Neural cell (in vitro differentiated cells): ENCODE measurements at regions not wholly inside any gene's neighbourhood (a gene's known extent, or its start where the extent isn't known, plus 50 kb on each side); places are given as distances from the start of the nearest gene placed in this dataset.

Experiments used
- H2AFZ ChIP-seq: fragments of 200-600, 300-800 bp; sonication (generic), shearing (Covaris generic); 2 replicates; pipeline ENCODE4 v1.6.0; 2014; ENCODE audit warnings: low read depth, mild to moderate bottlenecking, antibody characterized with exemption, low read length, moderate library complexity
- H3F3A ChIP-seq: fragments of 200-600 bp; shearing (Covaris generic); 2 replicates; pipeline ENCODE4 v1.6.1; 2016; ENCODE audit warnings: mild to moderate bottlenecking, moderate library complexity, mixed read lengths, antibody characterized with exemption, low read length; ENCODE audit not compliant: insufficient read depth, poor library complexity, severe bottlenecking
- H3K27ac ChIP-seq: fragments of 200-600, 300-800 bp; sonication (generic), shearing (Covaris generic); 2 replicates; pipeline ENCODE4 v1.5.1; 2014; ENCODE audit warnings: mild to moderate bottlenecking, low read length, moderate library complexity
- H3K27me3 ChIP-seq: fragments of 300-800, 200-600 bp; sonication (generic), shearing (Covaris generic); 2 replicates; pipeline ENCODE4 v1.6.0; 2014; ENCODE audit warnings: mild to moderate bottlenecking, low read depth, low read length, moderate library complexity; ENCODE audit not compliant: insufficient read depth
- H3K36me3 ChIP-seq: fragments of 300-800, 200-600 bp; sonication (generic), shearing (Covaris generic); 2 replicates; pipeline ENCODE4 v1.5.1; 2014; ENCODE audit warnings: mild to moderate bottlenecking, antibody characterized with exemption, low read length, moderate library complexity; ENCODE audit not compliant: insufficient read depth
- H3K4me2 ChIP-seq: fragments of 300-800, 200-600 bp; sonication (generic), shearing (Covaris generic); 2 replicates; pipeline ENCODE4 v1.6.0; 2014; ENCODE audit warnings: mild to moderate bottlenecking, low read length
- H3K4me3 ChIP-seq: fragments of 300-800, 200-600 bp; sonication (generic), shearing (Covaris generic); 2 replicates; pipeline ENCODE4 v1.5.1; 2014; ENCODE audit warnings: mild to moderate bottlenecking, low read length, moderate library complexity
- H3K79me2 ChIP-seq: fragments of 200-600 bp; shearing (Covaris generic); replicated peaks from 2 replicates; pipeline ENCODE4 v1.6.0; 2014; ENCODE audit warnings: mild to moderate bottlenecking, low read length, moderate library complexity; ENCODE audit not compliant: insufficient read depth
- H3K9ac ChIP-seq: fragments of 300-800, 200-600 bp; sonication (generic), shearing (Covaris generic); 2 replicates; pipeline ENCODE4 v1.6.1; 2016; ENCODE audit warnings: mild to moderate bottlenecking, low read length, mixed read lengths
- H3K9me2 ChIP-seq: fragments of 200-600 bp; shearing (Covaris generic); 2 replicates; pipeline ENCODE4 v1.6.1; 2016; ENCODE audit warnings: mild to moderate bottlenecking, low read length, mixed read lengths; ENCODE audit not compliant: insufficient read depth
- H3K9me3 ChIP-seq: fragments of 200-600, 300-800 bp; sonication (generic), shearing (Covaris generic); 2 replicates; pipeline ENCODE4 v1.6.1; 2016; ENCODE audit warnings: mild to moderate bottlenecking, mixed run types, low read length, moderate library complexity, mixed read lengths
- H4K20me1 ChIP-seq: fragments of 200-600 bp; shearing (Covaris generic); 2 replicates; pipeline ENCODE4 v1.6.1; 2016; ENCODE audit warnings: mild to moderate bottlenecking, mixed run types; ENCODE audit not compliant: insufficient read depth
- EP300 ChIP-seq: fragments of 450-650 bp; conservative IDR thresholded peaks from 2 replicates; pipeline ENCODE4 v1.6.1; 2014; ENCODE audit warnings: antibody characterized with exemption, mild to moderate bottlenecking, moderate library complexity; ENCODE audit not compliant: poor library complexity, severe bottlenecking
- EZH2 ChIP-seq: fragments of 200-600, 300-800 bp; shearing (Covaris generic), sonication (generic); IDR thresholded peaks from 2 replicates; pipeline ENCODE4 v1.6.1; 2014; ENCODE audit warnings: antibody characterized with exemption, low read length, borderline replicate concordance, mild to moderate bottlenecking; ENCODE audit not compliant: insufficient read depth, poor library complexity, severe bottlenecking
- MXI1 ChIP-seq: fragments of 450-650 bp; conservative IDR thresholded peaks from 2 replicates; pipeline ENCODE4 v1.6.1; 2014; ENCODE audit warnings: antibody characterized with exemption, mild to moderate bottlenecking; ENCODE audit not compliant: poor library complexity, severe bottlenecking
- POLR2AphosphoS5 ChIP-seq: IDR thresholded peaks from 2 replicates; pipeline ENCODE4 v1.6.1; 2012
- RAD21 ChIP-seq: fragments of 450-650 bp; conservative IDR thresholded peaks from 2 replicates; pipeline ENCODE4 v1.6.1; 2014; ENCODE audit warnings: antibody characterized with exemption, mild to moderate bottlenecking, moderate library complexity
- SMC3 ChIP-seq: fragments of 450-650 bp; conservative IDR thresholded peaks from 2 replicates; pipeline ENCODE4 v1.6.1; 2014; ENCODE audit warnings: antibody characterized with exemption, mild to moderate bottlenecking, moderate library complexity; ENCODE audit not compliant: poor library complexity
- TAF1 ChIP-seq: IDR thresholded peaks from 2 replicates; pipeline ENCODE4 v1.6.1; 2012; ENCODE audit warnings: low read depth
- TF ChIP-seq, protein P1 (sequence below): fragments of 450-650 bp; IDR thresholded peaks from 2 replicates; pipeline ENCODE4 v1.5.1; 2014; ENCODE audit warnings: antibody characterized with exemption, mild to moderate bottlenecking, moderate library complexity; ENCODE audit not compliant: poor library complexity, severe bottlenecking
- TF ChIP-seq, protein P2 (sequence below): IDR thresholded peaks from 2 replicates; pipeline ENCODE4 v1.6.1; 2012; ENCODE audit warnings: borderline replicate concordance

DNA sequence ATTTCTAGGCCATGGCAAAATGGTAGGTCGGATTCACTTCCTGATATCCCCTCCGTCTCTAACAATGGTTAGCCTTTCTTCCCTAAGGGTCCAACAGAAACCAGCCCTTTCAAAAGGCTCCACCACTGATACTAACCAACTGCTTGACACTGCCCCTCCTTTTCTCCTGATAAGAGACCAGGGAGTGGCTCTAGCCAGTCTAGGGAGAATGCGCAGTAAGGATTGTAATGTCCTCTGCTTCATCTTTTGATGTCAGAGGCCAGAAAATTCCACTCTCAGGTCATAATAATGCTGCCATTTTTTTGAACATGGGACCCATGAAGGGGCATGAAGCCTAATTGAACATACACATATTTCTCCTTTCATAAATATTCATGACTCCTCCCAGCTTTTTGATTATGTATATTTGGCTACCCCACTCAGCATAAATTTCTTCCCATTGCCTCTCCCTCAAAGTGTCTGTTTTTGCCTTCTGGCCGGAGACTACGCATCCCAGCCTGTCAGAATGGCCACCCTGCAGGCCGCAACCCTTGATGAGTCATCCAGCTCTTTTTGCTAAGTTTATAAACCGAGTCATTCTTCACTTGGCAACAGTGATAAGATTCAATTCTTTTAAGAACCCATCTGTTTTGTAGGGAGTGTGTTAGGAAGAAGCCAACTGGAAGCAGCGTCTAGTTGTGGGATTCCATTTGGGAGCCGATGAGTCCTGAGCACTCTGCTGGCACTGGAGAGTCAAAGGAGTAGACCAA lies 189.0 kb upstream of the MCTP2 start:
- Histone ChIP-seq H3K9ac (no peak overlapping the region), H3K4me3 (no peak overlapping the region), H2AFZ (no peak overlapping the region), H3K4me2 (no peak overlapping the region), H3K27ac (no peak overlapping the region), H3F3A (no peaks in the 10 kb centered on the region), H3K9me3 (no peaks in the 10 kb centered on the region), H3K36me3 (no peaks in the 10 kb centered on the region), H3K9me2 (no peaks in the 10 kb centered on the region), H4K20me1 (no peaks in the 10 kb centered on the region), H3K79me2 (no peaks in the 10 kb centered on the region), H3K27me3 (no peaks in the 10 kb centered on the region)
- TF ChIP-seq TAF1 (no peak), RAD21 (no peak), POLR2AphosphoS5 (no peak), SMC3 (no peak), EZH2 (no peak), EP300 (no peak)

DNA sequence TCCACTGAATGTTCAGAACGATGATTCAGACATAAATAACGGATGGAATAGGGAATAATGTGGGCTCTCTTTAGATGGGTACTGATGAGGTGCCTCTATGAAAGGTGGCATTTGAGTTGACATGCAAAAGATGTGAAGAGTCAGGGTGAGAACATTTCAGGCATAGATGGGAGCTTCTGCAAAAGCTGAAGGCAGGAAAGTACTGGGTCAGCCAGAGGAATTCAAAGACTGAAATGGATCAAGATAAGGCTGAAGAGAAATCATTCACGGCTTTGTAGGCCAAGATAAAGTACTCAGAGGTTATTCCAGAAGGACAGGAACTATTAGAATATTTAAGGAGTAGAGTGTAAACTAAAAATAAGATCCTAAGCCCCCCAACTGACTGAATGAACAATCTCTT lies 189.6 kb upstream of the MCTP2 start:
- Histone ChIP-seq H3K4me3 (no peak overlapping the region), H3K9me2 (no peaks in the 10 kb centered on the region), H3F3A (no peaks in the 10 kb centered on the region), H3K27ac (no peak overlapping the region), H3K9me3 (no peaks in the 10 kb centered on the region), H4K20me1 (no peaks in the 10 kb centered on the region), H3K36me3 (no peaks in the 10 kb centered on the region), H3K9ac (no peak overlapping the region), H3K79me2 (no peaks in the 10 kb centered on the region), H2AFZ (no peak overlapping the region), H3K4me2 (no peak overlapping the region), H3K27me3 (no peaks in the 10 kb centered on the region)
- TF ChIP-seq, protein P1, sequence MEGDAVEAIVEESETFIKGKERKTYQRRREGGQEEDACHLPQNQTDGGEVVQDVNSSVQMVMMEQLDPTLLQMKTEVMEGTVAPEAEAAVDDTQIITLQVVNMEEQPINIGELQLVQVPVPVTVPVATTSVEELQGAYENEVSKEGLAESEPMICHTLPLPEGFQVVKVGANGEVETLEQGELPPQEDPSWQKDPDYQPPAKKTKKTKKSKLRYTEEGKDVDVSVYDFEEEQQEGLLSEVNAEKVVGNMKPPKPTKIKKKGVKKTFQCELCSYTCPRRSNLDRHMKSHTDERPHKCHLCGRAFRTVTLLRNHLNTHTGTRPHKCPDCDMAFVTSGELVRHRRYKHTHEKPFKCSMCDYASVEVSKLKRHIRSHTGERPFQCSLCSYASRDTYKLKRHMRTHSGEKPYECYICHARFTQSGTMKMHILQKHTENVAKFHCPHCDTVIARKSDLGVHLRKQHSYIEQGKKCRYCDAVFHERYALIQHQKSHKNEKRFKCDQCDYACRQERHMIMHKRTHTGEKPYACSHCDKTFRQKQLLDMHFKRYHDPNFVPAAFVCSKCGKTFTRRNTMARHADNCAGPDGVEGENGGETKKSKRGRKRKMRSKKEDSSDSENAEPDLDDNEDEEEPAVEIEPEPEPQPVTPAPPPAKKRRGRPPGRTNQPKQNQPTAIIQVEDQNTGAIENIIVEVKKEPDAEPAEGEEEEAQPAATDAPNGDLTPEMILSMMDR, result no peak
- TF ChIP-seq EZH2, result no peak
- TF ChIP-seq POLR2AphosphoS5, result no peak
- no peak for TF ChIP-seq EP300
- no peak for TF ChIP-seq MXI1
- TF ChIP-seq, protein P2, sequence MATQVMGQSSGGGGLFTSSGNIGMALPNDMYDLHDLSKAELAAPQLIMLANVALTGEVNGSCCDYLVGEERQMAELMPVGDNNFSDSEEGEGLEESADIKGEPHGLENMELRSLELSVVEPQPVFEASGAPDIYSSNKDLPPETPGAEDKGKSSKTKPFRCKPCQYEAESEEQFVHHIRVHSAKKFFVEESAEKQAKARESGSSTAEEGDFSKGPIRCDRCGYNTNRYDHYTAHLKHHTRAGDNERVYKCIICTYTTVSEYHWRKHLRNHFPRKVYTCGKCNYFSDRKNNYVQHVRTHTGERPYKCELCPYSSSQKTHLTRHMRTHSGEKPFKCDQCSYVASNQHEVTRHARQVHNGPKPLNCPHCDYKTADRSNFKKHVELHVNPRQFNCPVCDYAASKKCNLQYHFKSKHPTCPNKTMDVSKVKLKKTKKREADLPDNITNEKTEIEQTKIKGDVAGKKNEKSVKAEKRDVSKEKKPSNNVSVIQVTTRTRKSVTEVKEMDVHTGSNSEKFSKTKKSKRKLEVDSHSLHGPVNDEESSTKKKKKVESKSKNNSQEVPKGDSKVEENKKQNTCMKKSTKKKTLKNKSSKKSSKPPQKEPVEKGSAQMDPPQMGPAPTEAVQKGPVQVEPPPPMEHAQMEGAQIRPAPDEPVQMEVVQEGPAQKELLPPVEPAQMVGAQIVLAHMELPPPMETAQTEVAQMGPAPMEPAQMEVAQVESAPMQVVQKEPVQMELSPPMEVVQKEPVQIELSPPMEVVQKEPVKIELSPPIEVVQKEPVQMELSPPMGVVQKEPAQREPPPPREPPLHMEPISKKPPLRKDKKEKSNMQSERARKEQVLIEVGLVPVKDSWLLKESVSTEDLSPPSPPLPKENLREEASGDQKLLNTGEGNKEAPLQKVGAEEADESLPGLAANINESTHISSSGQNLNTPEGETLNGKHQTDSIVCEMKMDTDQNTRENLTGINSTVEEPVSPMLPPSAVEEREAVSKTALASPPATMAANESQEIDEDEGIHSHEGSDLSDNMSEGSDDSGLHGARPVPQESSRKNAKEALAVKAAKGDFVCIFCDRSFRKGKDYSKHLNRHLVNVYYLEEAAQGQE, result no peak
- TF ChIP-seq TAF1, result no peak
- TF ChIP-seq SMC3, result no peak
- no peak for TF ChIP-seq RAD21
